ENCODE measurements at regions not wholly inside any gene's neighbourhood (a gene's known extent, or its start where the extent isn't known, plus 50 kb on each side); places are given as distances from the start of the nearest gene placed in this dataset.

DNA sequence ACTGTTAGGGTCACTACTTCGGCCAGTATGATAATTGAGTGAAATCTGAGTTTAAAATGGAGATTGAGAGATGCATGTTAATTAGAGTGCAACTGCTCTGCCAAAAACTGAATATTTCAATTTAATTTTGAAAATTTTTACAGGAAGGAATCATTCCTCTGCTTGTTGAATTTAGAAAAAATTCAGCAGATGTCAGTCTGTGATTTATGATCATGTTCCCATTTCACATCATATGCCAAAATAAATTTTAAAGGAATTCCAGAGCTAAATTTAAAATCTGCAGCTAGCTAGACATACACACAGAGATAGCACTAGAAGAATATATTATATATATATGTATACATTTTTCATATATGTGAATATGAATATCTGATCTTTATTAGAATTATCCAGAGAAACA, 797.6 kb upstream of the TMEM132C start (continued):
- TF ChIP-seq, protein P1, sequence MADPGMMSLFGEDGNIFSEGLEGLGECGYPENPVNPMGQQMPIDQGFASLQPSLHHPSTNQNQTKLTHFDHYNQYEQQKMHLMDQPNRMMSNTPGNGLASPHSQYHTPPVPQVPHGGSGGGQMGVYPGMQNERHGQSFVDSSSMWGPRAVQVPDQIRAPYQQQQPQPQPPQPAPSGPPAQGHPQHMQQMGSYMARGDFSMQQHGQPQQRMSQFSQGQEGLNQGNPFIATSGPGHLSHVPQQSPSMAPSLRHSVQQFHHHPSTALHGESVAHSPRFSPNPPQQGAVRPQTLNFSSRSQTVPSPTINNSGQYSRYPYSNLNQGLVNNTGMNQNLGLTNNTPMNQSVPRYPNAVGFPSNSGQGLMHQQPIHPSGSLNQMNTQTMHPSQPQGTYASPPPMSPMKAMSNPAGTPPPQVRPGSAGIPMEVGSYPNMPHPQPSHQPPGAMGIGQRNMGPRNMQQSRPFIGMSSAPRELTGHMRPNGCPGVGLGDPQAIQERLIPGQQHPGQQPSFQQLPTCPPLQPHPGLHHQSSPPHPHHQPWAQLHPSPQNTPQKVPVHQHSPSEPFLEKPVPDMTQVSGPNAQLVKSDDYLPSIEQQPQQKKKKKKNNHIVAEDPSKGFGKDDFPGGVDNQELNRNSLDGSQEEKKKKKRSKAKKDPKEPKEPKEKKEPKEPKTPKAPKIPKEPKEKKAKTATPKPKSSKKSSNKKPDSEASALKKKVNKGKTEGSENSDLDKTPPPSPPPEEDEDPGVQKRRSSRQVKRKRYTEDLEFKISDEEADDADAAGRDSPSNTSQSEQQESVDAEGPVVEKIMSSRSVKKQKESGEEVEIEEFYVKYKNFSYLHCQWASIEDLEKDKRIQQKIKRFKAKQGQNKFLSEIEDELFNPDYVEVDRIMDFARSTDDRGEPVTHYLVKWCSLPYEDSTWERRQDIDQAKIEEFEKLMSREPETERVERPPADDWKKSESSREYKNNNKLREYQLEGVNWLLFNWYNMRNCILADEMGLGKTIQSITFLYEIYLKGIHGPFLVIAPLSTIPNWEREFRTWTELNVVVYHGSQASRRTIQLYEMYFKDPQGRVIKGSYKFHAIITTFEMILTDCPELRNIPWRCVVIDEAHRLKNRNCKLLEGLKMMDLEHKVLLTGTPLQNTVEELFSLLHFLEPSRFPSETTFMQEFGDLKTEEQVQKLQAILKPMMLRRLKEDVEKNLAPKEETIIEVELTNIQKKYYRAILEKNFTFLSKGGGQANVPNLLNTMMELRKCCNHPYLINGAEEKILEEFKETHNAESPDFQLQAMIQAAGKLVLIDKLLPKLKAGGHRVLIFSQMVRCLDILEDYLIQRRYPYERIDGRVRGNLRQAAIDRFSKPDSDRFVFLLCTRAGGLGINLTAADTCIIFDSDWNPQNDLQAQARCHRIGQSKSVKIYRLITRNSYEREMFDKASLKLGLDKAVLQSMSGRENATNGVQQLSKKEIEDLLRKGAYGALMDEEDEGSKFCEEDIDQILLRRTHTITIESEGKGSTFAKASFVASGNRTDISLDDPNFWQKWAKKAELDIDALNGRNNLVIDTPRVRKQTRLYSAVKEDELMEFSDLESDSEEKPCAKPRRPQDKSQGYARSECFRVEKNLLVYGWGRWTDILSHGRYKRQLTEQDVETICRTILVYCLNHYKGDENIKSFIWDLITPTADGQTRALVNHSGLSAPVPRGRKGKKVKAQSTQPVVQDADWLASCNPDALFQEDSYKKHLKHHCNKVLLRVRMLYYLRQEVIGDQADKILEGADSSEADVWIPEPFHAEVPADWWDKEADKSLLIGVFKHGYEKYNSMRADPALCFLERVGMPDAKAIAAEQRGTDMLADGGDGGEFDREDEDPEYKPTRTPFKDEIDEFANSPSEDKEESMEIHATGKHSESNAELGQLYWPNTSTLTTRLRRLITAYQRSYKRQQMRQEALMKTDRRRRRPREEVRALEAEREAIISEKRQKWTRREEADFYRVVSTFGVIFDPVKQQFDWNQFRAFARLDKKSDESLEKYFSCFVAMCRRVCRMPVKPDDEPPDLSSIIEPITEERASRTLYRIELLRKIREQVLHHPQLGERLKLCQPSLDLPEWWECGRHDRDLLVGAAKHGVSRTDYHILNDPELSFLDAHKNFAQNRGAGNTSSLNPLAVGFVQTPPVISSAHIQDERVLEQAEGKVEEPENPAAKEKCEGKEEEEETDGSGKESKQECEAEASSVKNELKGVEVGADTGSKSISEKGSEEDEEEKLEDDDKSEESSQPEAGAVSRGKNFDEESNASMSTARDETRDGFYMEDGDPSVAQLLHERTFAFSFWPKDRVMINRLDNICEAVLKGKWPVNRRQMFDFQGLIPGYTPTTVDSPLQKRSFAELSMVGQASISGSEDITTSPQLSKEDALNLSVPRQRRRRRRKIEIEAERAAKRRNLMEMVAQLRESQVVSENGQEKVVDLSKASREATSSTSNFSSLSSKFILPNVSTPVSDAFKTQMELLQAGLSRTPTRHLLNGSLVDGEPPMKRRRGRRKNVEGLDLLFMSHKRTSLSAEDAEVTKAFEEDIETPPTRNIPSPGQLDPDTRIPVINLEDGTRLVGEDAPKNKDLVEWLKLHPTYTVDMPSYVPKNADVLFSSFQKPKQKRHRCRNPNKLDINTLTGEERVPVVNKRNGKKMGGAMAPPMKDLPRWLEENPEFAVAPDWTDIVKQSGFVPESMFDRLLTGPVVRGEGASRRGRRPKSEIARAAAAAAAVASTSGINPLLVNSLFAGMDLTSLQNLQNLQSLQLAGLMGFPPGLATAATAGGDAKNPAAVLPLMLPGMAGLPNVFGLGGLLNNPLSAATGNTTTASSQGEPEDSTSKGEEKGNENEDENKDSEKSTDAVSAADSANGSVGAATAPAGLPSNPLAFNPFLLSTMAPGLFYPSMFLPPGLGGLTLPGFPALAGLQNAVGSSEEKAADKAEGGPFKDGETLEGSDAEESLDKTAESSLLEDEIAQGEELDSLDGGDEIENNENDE (IDR thresholded peaks at IDR 0.05; ENCODE audit: insufficient replicate concordance, low read length): no peak
- TF ChIP-seq RAD21 (IDR thresholded peaks at IDR 0.05 in 1 of 2, conservative IDR thresholded peaks at IDR 0.05 in 1 of 2; ENCODE audit: low read depth in 2 of 2, low read length in 2 of 2) (no peak), ZNF274 (IDR thresholded peaks at IDR 0.05; ENCODE audit: borderline replicate concordance, extremely low read depth, low read length) (no peak), RNF2 (IDR thresholded peaks at IDR 0.05; ENCODE audit: borderline replicate concordance, low read depth, low read length, missing control alignments, poor library complexity, severe bottlenecking) (no peak), YY1 (IDR thresholded peaks at IDR 0.05; ENCODE audit: low read depth, low read length) (no peak)
- TF ChIP-seq, protein P2, sequence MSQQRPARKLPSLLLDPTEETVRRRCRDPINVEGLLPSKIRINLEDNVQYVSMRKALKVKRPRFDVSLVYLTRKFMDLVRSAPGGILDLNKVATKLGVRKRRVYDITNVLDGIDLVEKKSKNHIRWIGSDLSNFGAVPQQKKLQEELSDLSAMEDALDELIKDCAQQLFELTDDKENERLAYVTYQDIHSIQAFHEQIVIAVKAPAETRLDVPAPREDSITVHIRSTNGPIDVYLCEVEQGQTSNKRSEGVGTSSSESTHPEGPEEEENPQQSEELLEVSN (IDR thresholded peaks at IDR 0.05): no peak
